OCI-LY7 (cell line): ENCODE measurements at regions not wholly inside any gene's neighbourhood (a gene's known extent, or its start where the extent isn't known, plus 50 kb on each side); places are given as distances from the start of the nearest gene placed in this dataset.

Experiments
- BruUV-seq: library from RNA; stranded (reverse); fragments of 400-500 nt; replicated peaks from 2 replicates; lab custom pipeline; 2021; lab: Mats Ljungman, UMichigan
- CTCF ChIA-PET: fragments of 300-600 bp; sonication (Branson Sonifier 250); formaldehyde crosslinking; loops from one replicate; lab custom pipeline; 2022; ENCODE audit warnings: antibody characterized with exemption; ENCODE audit not compliant: unreplicated experiment; lab: Charles Lee
- POLR2A ChIA-PET: fragments of 300-600 bp; sonication (Branson Sonifier 250); formaldehyde crosslinking; loops from one replicate; lab custom pipeline; 2022; ENCODE audit warnings: antibody characterized with exemption; lab: Charles Lee
- DNase-seq: peaks from one replicate; pipeline ENCODE4 v3.0.0-alpha.2; 2015; ENCODE audit warnings: low spot score
- H2AFZ ChIP-seq: fragments of 200-600 bp; sonication (generic), shearing (Covaris generic); 2 replicates; pipeline ENCODE4 v1.6.1; 2014; ENCODE audit warnings: mild to moderate bottlenecking, antibody characterized with exemption, low read length, moderate library complexity
- H3K27ac ChIP-seq: fragments of 200-600 bp; sonication (generic); 2 replicates; pipeline ENCODE4 v1.5.1; 2014; ENCODE audit warnings: mixed run types, low read depth, mild to moderate bottlenecking, moderate library complexity, low read length, inconsistent platforms; ENCODE audit not compliant: poor library complexity, severe bottlenecking
- H3K36me3 ChIP-seq: fragments of 200-600 bp; sonication (generic); 2 replicates; pipeline ENCODE4 v1.6.1; 2014; ENCODE audit warnings: mild to moderate bottlenecking, antibody characterized with exemption, low read length, moderate library complexity, mixed read lengths; ENCODE audit not compliant: insufficient read depth
- H3K4me1 ChIP-seq: fragments of 200-600 bp; sonication (generic); 2 replicates; pipeline ENCODE4 v1.5.1; 2014; ENCODE audit warnings: mild to moderate bottlenecking, low read length; ENCODE audit not compliant: insufficient read depth, poor library complexity, severe bottlenecking
- H3K4me2 ChIP-seq: fragments of 200-600 bp; sonication (generic); 2 replicates; pipeline ENCODE4 v1.6.1; 2014; ENCODE audit warnings: mild to moderate bottlenecking, low read length
- H3K4me3 ChIP-seq: fragments of 200-600 bp; sonication (generic); 2 replicates; pipeline ENCODE4 v1.5.1; 2014; ENCODE audit warnings: mild to moderate bottlenecking, low read depth, low read length; ENCODE audit not compliant: poor library complexity, severe bottlenecking
- H3K79me2 ChIP-seq: fragments of 200-600 bp; sonication (generic); 2 replicates; pipeline ENCODE4 v1.6.1; 2016; ENCODE audit warnings: low read depth, mild to moderate bottlenecking, low read length, moderate library complexity, mixed read lengths; ENCODE audit not compliant: insufficient read depth
- H3K9me2 ChIP-seq: fragments of 200-600 bp; sonication (generic); 2 replicates; pipeline ENCODE4 v1.6.1; 2016; ENCODE audit warnings: mild to moderate bottlenecking, low read length, mixed read lengths; ENCODE audit not compliant: insufficient read depth
- H3K9me3 ChIP-seq: fragments of 200-600 bp; sonication (generic); 2 replicates; pipeline ENCODE4 v1.6.1; 2014; ENCODE audit warnings: mild to moderate bottlenecking, mixed run types, low read length, mixed read lengths
- H4K20me1 ChIP-seq: fragments of 200-600 bp; sonication (generic); 2 replicates; pipeline ENCODE4 v1.6.1; 2014; ENCODE audit warnings: mild to moderate bottlenecking, antibody characterized with exemption, low read length, moderate library complexity, mixed read lengths; ENCODE audit not compliant: insufficient read depth
- CTCF ChIP-seq: fragments of 200-600 bp; sonication (generic); conservative IDR thresholded peaks from 2 replicates; pipeline ENCODE4 v1.5.1; 2014; ENCODE audit warnings: mild to moderate bottlenecking, antibody characterized with exemption, low read length, moderate library complexity, mixed read lengths
- EZH2phosphoT487 ChIP-seq: fragments of 200-600 bp; sonication (generic); IDR thresholded peaks from 2 replicates; pipeline ENCODE4 v1.6.1; 2018; ENCODE audit warnings: low read depth, borderline replicate concordance, mild to moderate bottlenecking, mixed run types, antibody characterized with exemption, low read length, moderate library complexity, mixed read lengths
- intact Hi-C: fragments of 100-400 bp; cut with micrococcal nuclease; formaldehyde crosslinking; loops from one replicate; pipeline ENCODE4 v1.10.0; 2022; ENCODE audit not compliant: unreplicated experiment

DNA sequence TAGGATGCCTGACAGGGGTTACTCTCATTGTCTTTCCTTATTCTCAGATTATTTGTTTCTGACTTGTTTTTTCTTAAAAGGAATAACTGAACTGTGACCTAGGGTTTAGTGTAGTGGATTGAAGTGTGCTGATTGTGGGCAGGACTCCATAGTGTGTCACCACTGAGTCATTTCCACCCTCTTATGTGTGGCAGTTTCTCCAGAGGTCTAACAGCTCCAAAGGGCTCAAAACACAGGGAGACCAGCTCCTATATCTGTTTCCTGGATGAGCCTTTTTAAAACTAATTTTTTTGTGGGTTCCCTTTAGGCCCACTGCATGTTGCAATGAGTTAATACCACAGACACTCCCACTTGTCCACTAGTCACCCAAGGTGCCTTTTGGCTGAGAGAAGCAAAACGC, 951.1 kb upstream of the ADGRB3 start:
- Histone ChIP-seq H3K9me2 (no peaks in the 10 kb centered on the region), H3K36me3 (no peaks in the 10 kb centered on the region), H3K4me3 (no peak overlapping the region), H4K20me1 (no peaks in the 10 kb centered on the region), H2AFZ (0 out of 2 replicates have a peak overlapping the region, but pooled peaks have one; percentile 36), H3K79me2 (no peaks in the 10 kb centered on the region), H3K9me3 (no peaks in the 10 kb centered on the region), H3K27ac (no peak overlapping the region), H3K4me1 (no peaks in the 10 kb centered on the region), H3K4me2 (no peak overlapping the region)
- BruUV-seq = no TSS peak
- CTCF ChIA-PET = no interaction called here
- DNase-seq = no peak
- POLR2A ChIA-PET = interaction anchor here (0.5 to 0.6 kb wide), 2 partner anchors 35 to 248 kb away, joined by 3 read pairs; no protein-coding TSS in a partner anchor
- no peak for TF ChIP-seq EZH2phosphoT487
- no peak for TF ChIP-seq CTCF
- intact Hi-C loops = no loop called here

GRCh38 chr6:67680297-67680932, 954.7 kb upstream of the ADGRB3 start:
- ChIA-PET POLR2A (interaction anchor here (0.7 kb wide), 1 partner anchor 102 kb away, joined by 3 read pairs; no protein-coding TSS in a partner anchor), CTCF (no interaction called here)
- intact Hi-C loops = no loop called here
- no peaks in the 10 kb centered on the region for H3K4me1 ChIP-seq
- H3K9me3 ChIP-seq = 0 out of 2 replicates have a peak, but pooled peaks cover under 1% of the 10 kb centered on the region
- no peaks in the 10 kb centered on the region for H3K9me2 ChIP-seq
- H2AFZ ChIP-seq = peak overlapping the region; percentile 32; the same call in 1 of the 2 replicates
- H4K20me1 ChIP-seq = no peaks in the 10 kb centered on the region
- no peaks in the 10 kb centered on the region for H3K79me2 ChIP-seq
- BruUV-seq = no TSS peak
- TF ChIP-seq CTCF (no peak), EZH2phosphoT487 (no peak)
- no peak overlapping the region for H3K4me3 ChIP-seq
- no peak for DNase-seq
- H3K4me2 ChIP-seq = no peak overlapping the region
- H3K27ac ChIP-seq = no peak overlapping the region
- H3K36me3 ChIP-seq = no peaks in the 10 kb centered on the region
